HEK293 (cell line): ENCODE measurements at regions not wholly inside any gene's neighbourhood (a gene's known extent, or its start where the extent isn't known, plus 50 kb on each side); places are given as distances from the start of the nearest gene placed in this dataset.

Source experiments
- CTCF ChIA-PET: fragments of 350-600 bp; formaldehyde crosslinking; extraction: SDS; loops from one replicate; lab custom pipeline; 2021; ENCODE audit warnings: antibody characterized with exemption; lab: Yijun Ruan, JAX
- POLR2A ChIA-PET: fragments of 300-600 bp; formaldehyde crosslinking; extraction: SDS; loops from one replicate; lab custom pipeline; 2020; ENCODE audit warnings: antibody characterized with exemption, inconsistent platforms; lab: Yijun Ruan, JAX
- H3K27ac ChIP-seq: fragments of 200-500 bp; sonication (Bioruptor generic); 2 replicates; pipeline ENCODE4 v1.5.1; 2014; ENCODE audit warnings: low read depth, low read length, control low read depth, inconsistent platforms; ENCODE audit errors: extremely low read depth
- H3K36me3 ChIP-seq, 2 experiments: fragments of 200-500 bp in 1 of 2; sonication (Bioruptor generic) in 1 of 2; 1 replicate in 1 of 2; 2 replicates in 1 of 2; pipeline ENCODE4 v1.5.1; 2014 to 2017; ENCODE audit warnings: inconsistent platforms in 2 of 2, low read length in 2 of 2; ENCODE audit not compliant: control insufficient read depth in 2 of 2, insufficient read depth in 1 of 2
- H3K4me1 ChIP-seq: fragments of 200-500 bp; sonication (Bioruptor generic); 2 replicates; pipeline ENCODE4 v1.5.1; 2014; ENCODE audit warnings: mild to moderate bottlenecking, low read length, inconsistent platforms; ENCODE audit not compliant: control insufficient read depth, insufficient read depth
- H3K4me3 ChIP-seq: 2 replicates; pipeline ENCODE4 v1.5.1; 2011; ENCODE audit warnings: low read depth, mild to moderate bottlenecking, control low read depth, low read length, moderate library complexity
- H3K9me3 ChIP-seq: fragments of 200-500 bp; sonication (Bioruptor generic); 2 replicates; pipeline ENCODE4 v1.5.1; 2014; ENCODE audit warnings: low read depth, low read length, inconsistent platforms; ENCODE audit not compliant: control insufficient read depth, insufficient read depth
- GFI1B ChIP-seq: fragments of 450-650 bp; formaldehyde crosslinking; IDR thresholded peaks from 2 replicates; pipeline ENCODE4 v1.5.1; 2016; ENCODE audit warnings: missing biosample characterization, missing genetic modification characterization
- HIC1 ChIP-seq: fragments of 450-650 bp; formaldehyde crosslinking; IDR thresholded peaks from 2 replicates; pipeline ENCODE4 v1.5.1; 2016; ENCODE audit warnings: missing biosample characterization, missing genetic modification characterization
- ZBTB17 ChIP-seq: fragments of 450-650 bp; formaldehyde crosslinking; IDR thresholded peaks from 2 replicates; pipeline ENCODE4 v1.5.1; 2016; ENCODE audit warnings: missing biosample characterization, missing genetic modification characterization
- ZFP41 ChIP-seq: fragments of 450-650 bp; formaldehyde crosslinking; IDR thresholded peaks from 2 replicates; pipeline ENCODE4 v1.5.1; 2016; ENCODE audit warnings: missing biosample characterization, missing genetic modification characterization, borderline replicate concordance
- ZNF10 ChIP-seq: fragments of 450-650 bp; formaldehyde crosslinking; IDR thresholded peaks from 2 replicates; pipeline ENCODE4 v1.5.1; 2017; ENCODE audit warnings: missing biosample characterization, missing genetic modification characterization
- ZNF16 ChIP-seq: fragments of 450-650 bp; formaldehyde crosslinking; IDR thresholded peaks from 2 replicates; pipeline ENCODE4 v1.5.1; 2016; ENCODE audit warnings: low read depth, missing biosample characterization, missing genetic modification characterization
- ZNF202 ChIP-seq: fragments of 450-650 bp; formaldehyde crosslinking; IDR thresholded peaks from 2 replicates; pipeline ENCODE4 v1.5.1; 2016; ENCODE audit warnings: missing biosample characterization, missing genetic modification characterization, borderline replicate concordance
- ZNF211 ChIP-seq: fragments of 450-650 bp; formaldehyde crosslinking; IDR thresholded peaks from 2 replicates; pipeline ENCODE4 v1.5.1; 2016; ENCODE audit warnings: low read depth, missing biosample characterization, missing genetic modification characterization
- ZNF341 ChIP-seq: fragments of 450-650 bp; formaldehyde crosslinking; IDR thresholded peaks from 2 replicates; pipeline ENCODE4; 2016; ENCODE audit warnings: low read depth, missing biosample characterization, missing genetic modification characterization
- ZNF394 ChIP-seq: fragments of 450-650 bp; formaldehyde crosslinking; IDR thresholded peaks from 2 replicates; pipeline ENCODE4 v1.5.1; 2016; ENCODE audit warnings: missing biosample characterization, missing genetic modification characterization, mild to moderate bottlenecking, moderate library complexity, borderline replicate concordance
- ZNF510 ChIP-seq: fragments of 450-650 bp; formaldehyde crosslinking; IDR thresholded peaks from 2 replicates; pipeline ENCODE4 v1.5.1; 2018; ENCODE audit warnings: mild to moderate bottlenecking, missing genetic modification characterization, missing biosample characterization; ENCODE audit not compliant: insufficient replicate concordance
- ZNF621 ChIP-seq: fragments of 450-650 bp; formaldehyde crosslinking; IDR thresholded peaks from 2 replicates; pipeline ENCODE4 v1.5.1; 2017; ENCODE audit warnings: missing biosample characterization, missing genetic modification characterization
- ZNF623 ChIP-seq: fragments of 450-650 bp; formaldehyde crosslinking; IDR thresholded peaks from 2 replicates; pipeline ENCODE4 v1.5.1; 2016; ENCODE audit warnings: missing biosample characterization, missing genetic modification characterization
- ZNF785 ChIP-seq: fragments of 450-650 bp; formaldehyde crosslinking; IDR thresholded peaks from 2 replicates; pipeline ENCODE4 v1.5.1; 2016; ENCODE audit warnings: missing biosample characterization, missing genetic modification characterization
- ZNF791 ChIP-seq: fragments of 450-650 bp; formaldehyde crosslinking; IDR thresholded peaks from 2 replicates; pipeline ENCODE4 v1.5.1; 2016; ENCODE audit warnings: missing biosample characterization, missing genetic modification characterization
- TF ChIP-seq, protein P1 (sequence below): fragments of 450-650 bp; formaldehyde crosslinking; IDR thresholded peaks from 2 replicates; pipeline ENCODE4 v1.5.0; 2017; ENCODE audit warnings: missing biosample characterization, missing genetic modification characterization, borderline replicate concordance
- TF ChIP-seq, protein P2 (sequence below): fragments of 450-650 bp; formaldehyde crosslinking; IDR thresholded peaks from 2 replicates; pipeline ENCODE4 v1.5.1; 2017; ENCODE audit warnings: missing biosample characterization, missing genetic modification characterization
- TF ChIP-seq, protein P3 (sequence below): fragments of 450-650 bp; formaldehyde crosslinking; IDR thresholded peaks from 2 replicates; pipeline ENCODE4 v1.5.1; 2016; ENCODE audit warnings: missing biosample characterization, missing genetic modification characterization
- TF ChIP-seq, protein P4 (sequence below): fragments of 450-650 bp; formaldehyde crosslinking; IDR thresholded peaks from 2 replicates; pipeline ENCODE4 v1.5.1; 2016; ENCODE audit warnings: missing biosample characterization, missing genetic modification characterization, borderline replicate concordance

GRCh38 chr3:28018925-28019718 lies 222.3 kb upstream of the CMC1 start:
- ChIA-PET CTCF (no interaction called here), POLR2A (no interaction called here)
- TF ChIP-seq, protein P1, sequence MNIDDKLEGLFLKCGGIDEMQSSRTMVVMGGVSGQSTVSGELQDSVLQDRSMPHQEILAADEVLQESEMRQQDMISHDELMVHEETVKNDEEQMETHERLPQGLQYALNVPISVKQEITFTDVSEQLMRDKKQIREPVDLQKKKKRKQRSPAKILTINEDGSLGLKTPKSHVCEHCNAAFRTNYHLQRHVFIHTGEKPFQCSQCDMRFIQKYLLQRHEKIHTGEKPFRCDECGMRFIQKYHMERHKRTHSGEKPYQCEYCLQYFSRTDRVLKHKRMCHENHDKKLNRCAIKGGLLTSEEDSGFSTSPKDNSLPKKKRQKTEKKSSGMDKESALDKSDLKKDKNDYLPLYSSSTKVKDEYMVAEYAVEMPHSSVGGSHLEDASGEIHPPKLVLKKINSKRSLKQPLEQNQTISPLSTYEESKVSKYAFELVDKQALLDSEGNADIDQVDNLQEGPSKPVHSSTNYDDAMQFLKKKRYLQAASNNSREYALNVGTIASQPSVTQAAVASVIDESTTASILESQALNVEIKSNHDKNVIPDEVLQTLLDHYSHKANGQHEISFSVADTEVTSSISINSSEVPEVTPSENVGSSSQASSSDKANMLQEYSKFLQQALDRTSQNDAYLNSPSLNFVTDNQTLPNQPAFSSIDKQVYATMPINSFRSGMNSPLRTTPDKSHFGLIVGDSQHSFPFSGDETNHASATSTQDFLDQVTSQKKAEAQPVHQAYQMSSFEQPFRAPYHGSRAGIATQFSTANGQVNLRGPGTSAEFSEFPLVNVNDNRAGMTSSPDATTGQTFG: no peak
- TF ChIP-seq ZNF16 (tag by site-specific recombination): no peak
- TF ChIP-seq, protein P2, sequence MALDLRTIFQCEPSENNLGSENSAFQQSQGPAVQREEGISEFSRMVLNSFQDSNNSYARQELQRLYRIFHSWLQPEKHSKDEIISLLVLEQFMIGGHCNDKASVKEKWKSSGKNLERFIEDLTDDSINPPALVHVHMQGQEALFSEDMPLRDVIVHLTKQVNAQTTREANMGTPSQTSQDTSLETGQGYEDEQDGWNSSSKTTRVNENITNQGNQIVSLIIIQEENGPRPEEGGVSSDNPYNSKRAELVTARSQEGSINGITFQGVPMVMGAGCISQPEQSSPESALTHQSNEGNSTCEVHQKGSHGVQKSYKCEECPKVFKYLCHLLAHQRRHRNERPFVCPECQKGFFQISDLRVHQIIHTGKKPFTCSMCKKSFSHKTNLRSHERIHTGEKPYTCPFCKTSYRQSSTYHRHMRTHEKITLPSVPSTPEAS (tag by site-specific recombination): no peak
- TF ChIP-seq ZFP41 (tag by site-specific recombination): no peak
- no peak for TF ChIP-seq HIC1 (tag by site-specific recombination)
- TF ChIP-seq ZNF510 (tag by site-specific recombination): no peak
- no peak for TF ChIP-seq GFI1B
- TF ChIP-seq ZNF202 (tag by site-specific recombination): no peak
- TF ChIP-seq, protein P3, sequence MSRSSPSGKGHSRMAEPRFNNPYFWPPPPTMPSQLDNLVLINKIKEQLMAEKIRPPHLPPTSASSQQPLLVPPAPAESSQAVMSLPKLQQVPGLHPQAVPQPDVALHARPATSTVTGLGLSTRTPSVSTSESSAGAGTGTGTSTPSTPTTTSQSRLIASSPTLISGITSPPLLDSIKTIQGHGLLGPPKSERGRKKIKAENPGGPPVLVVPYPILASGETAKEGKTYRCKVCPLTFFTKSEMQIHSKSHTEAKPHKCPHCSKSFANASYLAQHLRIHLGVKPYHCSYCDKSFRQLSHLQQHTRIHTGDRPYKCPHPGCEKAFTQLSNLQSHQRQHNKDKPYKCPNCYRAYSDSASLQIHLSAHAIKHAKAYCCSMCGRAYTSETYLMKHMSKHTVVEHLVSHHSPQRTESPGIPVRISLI (tag by site-specific recombination): no peak
- no peak for TF ChIP-seq ZNF341
- TF ChIP-seq ZNF394: no peak
- no peak for TF ChIP-seq ZNF791 (tag by site-specific recombination)
- TF ChIP-seq ZNF10: no peak
- no peak for TF ChIP-seq ZNF785 (tag by site-specific recombination)
- TF ChIP-seq ZNF621: no peak
- no peak for TF ChIP-seq ZNF623 (tag by site-specific recombination)
- TF ChIP-seq, protein P4, sequence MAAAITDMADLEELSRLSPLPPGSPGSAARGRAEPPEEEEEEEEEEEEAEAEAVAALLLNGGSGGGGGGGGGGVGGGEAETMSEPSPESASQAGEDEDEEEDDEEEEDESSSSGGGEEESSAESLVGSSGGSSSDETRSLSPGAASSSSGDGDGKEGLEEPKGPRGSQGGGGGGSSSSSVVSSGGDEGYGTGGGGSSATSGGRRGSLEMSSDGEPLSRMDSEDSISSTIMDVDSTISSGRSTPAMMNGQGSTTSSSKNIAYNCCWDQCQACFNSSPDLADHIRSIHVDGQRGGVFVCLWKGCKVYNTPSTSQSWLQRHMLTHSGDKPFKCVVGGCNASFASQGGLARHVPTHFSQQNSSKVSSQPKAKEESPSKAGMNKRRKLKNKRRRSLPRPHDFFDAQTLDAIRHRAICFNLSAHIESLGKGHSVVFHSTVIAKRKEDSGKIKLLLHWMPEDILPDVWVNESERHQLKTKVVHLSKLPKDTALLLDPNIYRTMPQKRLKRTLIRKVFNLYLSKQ: no peak
- no peak for TF ChIP-seq ZBTB17 (tag by site-specific recombination)
- TF ChIP-seq ZNF211 (tag by site-specific recombination): no peak
- H3K4me3 ChIP-seq: no peak overlapping the region
- H3K9me3 ChIP-seq: no peaks in the 10 kb centered on the region
- H3K36me3 ChIP-seq: no peaks in the 10 kb centered on the region
- no peak overlapping the region for H3K27ac ChIP-seq
- no peaks in the 10 kb centered on the region for H3K4me1 ChIP-seq
